PC-3 (cell line): ENCODE measurements at regions not wholly inside any gene's neighbourhood (a gene's known extent, or its start where the extent isn't known, plus 50 kb on each side); places are given as distances from the start of the nearest gene placed in this dataset.
"Not testable (repeated sequence)": the region's sequence is repeated elsewhere in the genome, so short reads cannot be mapped to it uniquely, and the experiment has no call there.

Source experiments
- ATAC-seq: fragments of 200-7000 bp; cut with Tn5 transposase; 2 replicates; pipeline ENCODE4 v1.9.1; 2020; ENCODE audit warnings: mild to moderate bottlenecking, moderate library complexity
- BruUV-seq: library from RNA; stranded (reverse); fragments of 400-500 nt; replicated peaks from 2 replicates; lab custom pipeline; 2021; lab: Mats Ljungman, UMichigan
- CTCF ChIA-PET: fragments of 300-600 bp; sonication (Branson Sonifier 250); formaldehyde crosslinking; loops from one replicate; lab custom pipeline; 2022; ENCODE audit warnings: antibody characterized with exemption; lab: Charles Lee
- POLR2A ChIA-PET: fragments of 300-600 bp; sonication (Branson Sonifier 250); formaldehyde crosslinking; loops from one replicate; lab custom pipeline; 2022; ENCODE audit warnings: antibody characterized with exemption; ENCODE audit not compliant: unreplicated experiment; lab: Charles Lee
- DNase-seq: peaks from one replicate; pipeline ENCODE4 v3.0.0-alpha.2; 2015
- H2AFZ ChIP-seq: fragments of 300-600 bp; sonication (generic); 2 replicates; pipeline ENCODE4 v1.6.0; 2016; ENCODE audit warnings: antibody characterized with exemption, low read length
- H3F3A ChIP-seq: fragments of 300-600 bp; sonication (generic); one replicate; pipeline ENCODE4 v1.6.0; 2017; ENCODE audit warnings: antibody characterized with exemption, low read length, control low read depth, mild to moderate bottlenecking; ENCODE audit not compliant: unreplicated experiment
- H3K27ac ChIP-seq: fragments of 300-600 bp; sonication (generic); 2 replicates; pipeline ENCODE4 v1.5.1; 2016; ENCODE audit warnings: mild to moderate bottlenecking, low read length
- H3K27me3 ChIP-seq: fragments of 300-600 bp; sonication (generic); 2 replicates; pipeline ENCODE4 v1.6.1; 2016; ENCODE audit warnings: low read length, mixed read lengths
- H3K36me3 ChIP-seq: fragments of 300-600 bp; sonication (generic); 2 replicates; pipeline ENCODE4 v1.6.1; 2016; ENCODE audit warnings: low read depth, mixed run types, low read length, mixed read lengths
- H3K4me1 ChIP-seq: fragments of 300-600 bp; sonication (generic); 2 replicates; pipeline ENCODE4 v1.5.1; 2016; ENCODE audit warnings: low read length; ENCODE audit not compliant: insufficient read depth
- H3K4me2 ChIP-seq: fragments of 300-600 bp; sonication (generic); 2 replicates; pipeline ENCODE4 v1.6.0; 2016; ENCODE audit warnings: low read length
- H3K4me3 ChIP-seq: fragments of 300-600 bp; sonication (generic); 2 replicates; pipeline ENCODE4 v1.5.1; 2016; ENCODE audit warnings: mild to moderate bottlenecking, low read length, mixed read lengths
- H3K79me2 ChIP-seq: fragments of 300-600 bp; sonication (generic); 2 replicates; pipeline ENCODE4 v1.6.1; 2017; ENCODE audit warnings: low read length, mixed read lengths
- H3K9ac ChIP-seq: fragments of 300-600 bp; sonication (generic); 2 replicates; pipeline ENCODE4 v1.6.0; 2016; ENCODE audit warnings: mild to moderate bottlenecking, low read length
- H3K9me2 ChIP-seq: fragments of 300-600 bp; sonication (generic); replicated peaks from 2 replicates; pipeline ENCODE4 v1.6.1; 2016; ENCODE audit warnings: mixed run types, low read length, mixed read lengths
- H3K9me3 ChIP-seq: fragments of 300-600 bp; sonication (generic); 2 replicates; pipeline ENCODE4 v1.6.1; 2016; ENCODE audit warnings: low read length, mixed read lengths
- H4K20me1 ChIP-seq: fragments of 300-600 bp; sonication (generic); 2 replicates; pipeline ENCODE4 v1.6.1; 2016; ENCODE audit warnings: low read length, mixed read lengths
- CTCF ChIP-seq: fragments of 300-600 bp; sonication (generic); conservative IDR thresholded peaks from 2 replicates; pipeline ENCODE4 v1.5.1; 2017; ENCODE audit warnings: antibody characterized with exemption, low read depth, mild to moderate bottlenecking, low read length
- EZH2 ChIP-seq: fragments of 300-600 bp; sonication (generic); IDR thresholded peaks from one replicate; pipeline ENCODE4 v1.6.1; 2017; ENCODE audit warnings: antibody characterized with exemption, mild to moderate bottlenecking, low read length; ENCODE audit not compliant: unreplicated experiment
- EZH2phosphoT487 ChIP-seq: fragments of 300-600 bp; sonication (generic); IDR thresholded peaks from 2 replicates; pipeline ENCODE4 v1.6.1; 2018; ENCODE audit warnings: mild to moderate bottlenecking, antibody characterized with exemption, low read length, borderline replicate concordance
- intact Hi-C: fragments of 100-400 bp; cut with micrococcal nuclease; formaldehyde crosslinking; loops from 2 replicates; pipeline ENCODE4 v1.9.0; 2023

- Histone ChIP-seq H3K4me1 (no peaks in the 10 kb centered on the region), H3K9ac (no peak overlapping the region), H3K27ac (no peak overlapping the region), H3K36me3 (no peaks in the 10 kb centered on the region), H3K9me2 (no peaks in the 10 kb centered on the region), H2AFZ (no peak overlapping the region), H3K79me2 (no peaks in the 10 kb centered on the region), H3K4me2 (no peak overlapping the region), H4K20me1 (no peaks in the 10 kb centered on the region), H3K9me3 (no peaks in the 10 kb centered on the region), H3K4me3 (no peak overlapping the region), H3K27me3 (no peaks in the 10 kb centered on the region), H3F3A (no peaks in the 10 kb centered on the region)
- TF ChIP-seq EZH2 (no peak), CTCF (no peak), EZH2phosphoT487 (no peak)
- intact Hi-C loops, result loop anchor here (5.0 kb wide), 1 partner anchor 243 kb away; the partner anchor contains the start of gene ADRA2A
- no TSS peak for BruUV-seq
- no peak for ATAC-seq
- CTCF ChIA-PET, result no interaction called here
- no peak for DNase-seq
- POLR2A ChIA-PET, result no interaction called here
Measured at GRCh38 chr10:111319866-111320265, 243.0 kb downstream of the ADRA2A start.

GRCh38 chr10:111323389-111323966 lies 246.6 kb downstream of the ADRA2A start:
- Histone ChIP-seq H3K9ac (no peak overlapping the region), H3K4me2 (no peak overlapping the region), H3K4me3 (no peak overlapping the region), H3K27me3 (no peaks in the 10 kb centered on the region), H4K20me1 (no peaks in the 10 kb centered on the region), H3K79me2 (no peaks in the 10 kb centered on the region), H3K27ac (no peak overlapping the region), H2AFZ (no peak overlapping the region), H3K36me3 (no peaks in the 10 kb centered on the region), H3K9me3 (no peaks in the 10 kb centered on the region), H3K9me2 (no peaks in the 10 kb centered on the region), H3F3A (no peaks in the 10 kb centered on the region), H3K4me1 (no peaks in the 10 kb centered on the region)
- BruUV-seq, result no TSS peak
- intact Hi-C loops, result loop anchor here (5.0 kb wide), 1 partner anchor 246 kb away; the partner anchor contains the start of gene ADRA2A
- ATAC-seq (no peak), DNase-seq (peak; percentile 2)
- ChIA-PET CTCF (no interaction called here), POLR2A (no interaction called here)
- no peak for TF ChIP-seq EZH2phosphoT487
- no peak for TF ChIP-seq EZH2
- TF ChIP-seq CTCF, result peak; percentile 38; the same call in 1 of the 2 replicates

- H3F3A ChIP-seq, H3K79me2 ChIP-seq, BruUV-seq, H3K9me3 ChIP-seq, CTCF ChIA-PET, DNase-seq, H3K27ac ChIP-seq, ATAC-seq, H3K36me3 ChIP-seq, H3K9ac ChIP-seq, H3K9me2 ChIP-seq, H3K27me3 ChIP-seq, H3K4me3 ChIP-seq, H3K4me1 ChIP-seq, intact Hi-C loops, POLR2A ChIA-PET, H2AFZ ChIP-seq, H4K20me1 ChIP-seq, H3K4me2 ChIP-seq: not testable (repeated sequence)
Measured at GRCh38 chr10:111332174-111332573, 255.3 kb downstream of the ADRA2A start.
